Right renal cortex interstitium (tissue), 3 donors: ENCODE measurements at regions not wholly inside any gene's neighbourhood (a gene's known extent, or its start where the extent isn't known, plus 50 kb on each side); places are given as distances from the start of the nearest gene placed in this dataset.
"Not testable (repeated sequence)": the region's sequence is repeated elsewhere in the genome, so short reads cannot be mapped to it uniquely, and the experiment has no call there.

Experiments used
- DNase-seq, 3 donors: peaks; one replicate each; pipeline ENCODE4 v3.0.0-alpha.2; 2013; ENCODE audit warnings: low read depth in 3 of 3, low spot score in 2 of 3

GRCh38 chr20:47868744-47869143, 83.5 kb upstream of the SULF2 start:
- DNase-seq = no peak

DNA sequence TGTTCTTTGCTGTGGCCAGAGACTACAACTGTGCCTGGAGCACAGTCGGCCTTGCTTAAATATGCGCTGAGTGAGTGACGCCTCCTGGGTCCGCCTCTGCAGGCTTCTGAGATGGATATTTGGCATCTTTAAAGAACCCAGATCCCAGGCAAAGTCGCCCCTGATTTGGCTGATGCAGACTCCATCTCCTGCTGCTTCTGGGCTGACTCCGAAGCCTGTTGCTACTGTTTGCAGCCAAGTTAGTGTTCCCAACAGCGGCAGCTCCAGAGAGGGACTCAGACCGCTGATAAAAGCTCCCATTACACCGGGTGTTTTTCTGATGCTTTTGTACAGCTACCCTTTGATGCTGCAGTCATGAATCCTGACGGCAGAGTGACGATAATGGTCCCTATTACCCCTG, 83.0 kb upstream of the SULF2 start:
- DNase-seq = no peak

DNA sequence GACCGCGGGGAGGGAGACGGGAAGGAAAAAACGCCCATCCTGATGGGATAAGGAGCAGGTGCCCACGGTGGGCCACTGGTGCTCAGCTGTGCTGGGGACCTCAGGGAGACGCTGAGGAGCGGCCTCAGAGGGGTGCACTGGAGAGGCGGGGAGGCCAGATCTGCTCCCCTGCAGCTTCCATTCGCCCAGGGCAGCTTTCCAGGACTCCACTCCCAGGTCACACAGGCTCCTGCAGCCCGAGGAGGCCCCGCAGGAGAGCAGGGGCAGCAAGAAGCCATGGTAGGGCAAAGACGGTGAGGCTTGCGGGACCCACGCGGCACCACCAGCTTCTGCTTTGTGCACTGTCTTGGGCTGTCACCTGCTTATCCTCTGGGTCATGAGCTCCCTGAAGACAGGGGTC, 82.5 kb upstream of the SULF2 start:
- no peak for DNase-seq

DNA sequence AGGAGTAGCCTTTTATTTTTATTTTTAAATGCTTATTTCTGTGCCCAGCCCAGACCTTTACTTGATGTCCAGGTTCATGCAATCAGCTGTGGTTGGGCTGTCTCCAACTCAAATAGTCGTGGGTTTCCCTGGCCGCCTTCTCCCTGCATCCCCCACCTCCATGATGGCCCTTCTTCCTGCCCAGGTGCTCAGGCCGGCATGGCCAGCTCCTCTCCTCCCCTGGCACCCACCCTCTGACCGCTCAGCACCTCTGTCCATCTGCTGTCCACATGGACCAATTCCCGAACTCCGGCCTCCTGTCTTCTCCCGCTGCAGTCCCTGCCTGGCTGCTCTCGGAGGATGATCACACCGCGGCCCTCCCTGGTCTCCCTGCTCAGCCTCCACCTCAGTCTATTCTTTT, 81.2 kb upstream of the SULF2 start:
- DNase-seq = no peak

DNA sequence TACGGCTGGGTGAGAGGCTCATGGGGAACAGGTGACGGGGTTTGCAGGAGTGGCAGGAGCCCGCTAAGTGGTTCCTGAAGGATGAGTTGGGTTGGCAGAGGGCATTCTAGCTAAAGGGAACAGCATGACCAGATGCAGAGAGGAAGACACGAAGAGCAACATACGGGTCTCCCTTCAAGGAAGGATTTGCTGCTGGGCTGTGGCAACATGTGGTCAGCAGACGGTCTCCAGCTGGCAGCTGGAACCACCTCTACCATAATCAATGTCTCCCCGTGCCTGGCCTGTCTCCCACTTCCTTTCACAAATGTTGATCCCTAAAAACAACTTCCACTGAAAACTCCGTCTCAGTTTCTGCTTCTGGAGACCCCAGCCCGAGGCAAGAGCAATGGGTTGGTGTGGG, 80.6 kb upstream of the SULF2 start:
- DNase-seq = no peak

- no peak for DNase-seq
Observed at GRCh38 chr20:47865451-47865850, 80.2 kb upstream of the SULF2 start.

GRCh38 chr20:47863981-47864380, 78.7 kb upstream of the SULF2 start:
- DNase-seq = no peak

DNA sequence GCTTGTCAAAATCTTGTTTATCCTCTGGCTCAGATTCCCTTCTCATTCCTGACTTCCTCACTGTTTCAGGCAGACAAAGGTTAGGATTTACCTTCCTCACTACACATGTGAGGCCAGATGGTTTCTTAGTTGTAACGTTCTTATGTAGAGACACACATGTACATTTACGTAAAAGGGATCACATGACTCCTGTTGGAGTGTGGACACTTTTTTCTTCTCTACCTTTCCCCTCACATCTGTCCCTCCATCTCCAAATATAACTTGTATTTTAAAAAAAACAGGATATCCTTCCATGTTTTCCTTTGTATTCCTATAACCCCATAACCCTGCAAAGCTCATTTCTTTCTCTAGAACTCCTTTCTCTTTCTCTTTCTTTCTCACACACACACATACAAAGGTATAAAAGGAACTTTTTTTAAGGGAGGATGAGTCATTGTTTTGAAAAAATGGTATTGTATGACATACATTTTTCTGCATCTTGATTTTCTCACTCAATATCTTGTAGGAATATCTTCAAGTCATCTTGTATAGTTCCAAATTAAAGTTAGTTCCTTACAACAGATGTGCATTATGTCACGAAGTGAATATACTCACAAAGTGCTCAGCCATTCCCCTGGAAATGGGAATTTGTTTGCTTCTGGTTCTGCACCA, 78.2 kb upstream of the SULF2 start:
- DNase-seq = no peak

DNA sequence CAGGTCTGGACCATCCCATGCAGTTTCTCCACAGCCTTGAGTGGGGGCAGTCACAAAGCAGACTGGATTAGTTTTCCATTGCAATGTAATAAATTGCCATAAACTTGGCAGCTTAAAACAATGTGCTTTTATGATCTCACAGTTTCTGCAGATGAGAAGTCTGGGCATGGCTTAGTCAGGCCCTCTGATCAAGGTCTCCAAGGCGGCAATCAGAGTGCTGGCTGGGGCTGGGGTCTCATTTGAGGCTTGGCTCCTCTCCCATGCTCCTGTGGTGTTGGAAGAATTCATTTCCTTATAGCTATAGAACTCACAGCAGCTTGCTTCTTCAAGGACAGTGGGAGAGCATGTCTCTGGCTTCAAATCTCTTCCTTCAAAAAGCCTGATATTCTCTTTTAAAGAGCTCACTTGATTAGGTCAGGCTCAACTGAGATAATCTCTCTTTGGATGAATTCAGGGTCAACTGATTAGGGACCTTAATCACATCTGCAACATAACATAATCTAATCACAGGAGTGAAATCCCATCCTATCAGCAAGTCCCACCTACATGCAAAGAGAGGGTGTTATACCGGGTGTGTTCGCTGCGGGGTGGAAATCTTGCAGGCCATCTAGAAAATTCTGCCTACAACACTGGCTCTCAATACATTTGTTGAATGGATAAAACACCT, 77.4 kb upstream of the SULF2 start:
- no peak for DNase-seq

GRCh38 chr20:47861116-47861515, 75.8 kb upstream of the SULF2 start:
- no peak for DNase-seq

GRCh38 chr20:47860049-47860830, 75.0 kb upstream of the SULF2 start:
- no peak for DNase-seq

GRCh38 chr20:47859278-47859677, 74.0 kb upstream of the SULF2 start:
- DNase-seq = no peak

DNA sequence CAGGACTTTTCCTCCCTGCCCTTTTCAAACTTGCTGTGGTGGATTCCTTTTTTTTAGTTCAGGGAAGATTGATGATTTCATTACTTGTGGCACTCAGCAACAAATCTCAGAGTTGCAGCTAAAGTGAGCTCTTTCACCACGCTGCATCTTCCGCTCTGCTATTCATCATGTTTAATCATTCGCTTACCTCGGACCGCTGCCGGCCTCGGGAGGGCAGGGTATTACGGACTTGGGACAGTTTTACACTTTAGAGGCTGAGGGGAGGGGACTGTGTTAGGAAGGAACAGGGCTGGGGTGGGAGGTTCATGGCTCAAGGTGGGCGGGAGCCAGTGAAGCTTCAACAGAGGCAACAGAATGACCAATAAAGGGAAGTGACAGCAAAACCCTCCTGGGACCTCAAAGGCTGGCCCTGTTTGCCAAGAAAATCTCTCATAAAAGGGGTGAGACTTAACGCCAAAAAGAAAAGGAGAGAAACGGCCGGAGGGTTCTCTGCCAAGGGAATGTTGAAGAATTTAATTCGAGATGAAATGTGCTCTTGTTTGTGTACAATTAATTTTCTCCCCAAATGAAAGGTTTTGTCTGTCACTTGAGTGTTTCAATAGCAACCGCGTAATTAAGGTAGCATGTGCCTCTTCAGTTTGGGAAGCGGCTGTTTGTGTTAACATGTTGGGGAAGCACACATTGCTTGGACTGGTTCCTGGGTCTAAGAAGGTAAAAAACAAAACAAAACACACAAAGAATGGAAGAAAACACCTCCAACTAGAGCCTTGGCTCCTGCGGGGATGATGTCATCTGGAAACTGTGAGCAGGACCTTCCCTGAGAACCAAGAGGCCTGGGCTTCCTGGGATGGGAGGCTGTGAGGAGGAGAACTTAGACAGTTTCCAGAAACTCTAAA, 72.5 kb upstream of the SULF2 start:
- DNase-seq = peak in 2 of 3 donors; percentile 51 to 61

GRCh38 chr20:47857187-47857568, 71.9 kb upstream of the SULF2 start:
- no peak for DNase-seq

DNA sequence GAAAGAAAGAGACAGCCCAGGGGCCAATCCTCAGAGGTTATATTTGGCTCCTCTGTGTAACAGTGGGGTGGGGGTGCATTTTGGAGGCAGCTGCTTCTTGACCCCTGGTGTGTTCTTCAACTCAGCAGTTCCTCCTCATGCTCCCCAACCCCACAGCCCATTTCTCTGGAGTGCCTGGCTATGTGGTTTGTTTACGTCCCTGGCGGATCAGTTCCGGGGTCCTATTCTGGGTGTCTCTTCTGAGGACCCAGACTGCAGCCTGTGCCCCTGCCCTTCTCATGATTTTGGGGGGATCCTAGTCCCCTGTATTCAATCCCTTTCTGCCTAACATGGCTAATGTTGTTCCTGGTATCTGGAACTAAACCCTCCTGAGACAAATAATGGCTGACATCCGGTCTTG, 70.5 kb upstream of the SULF2 start:
- no peak for DNase-seq

DNA sequence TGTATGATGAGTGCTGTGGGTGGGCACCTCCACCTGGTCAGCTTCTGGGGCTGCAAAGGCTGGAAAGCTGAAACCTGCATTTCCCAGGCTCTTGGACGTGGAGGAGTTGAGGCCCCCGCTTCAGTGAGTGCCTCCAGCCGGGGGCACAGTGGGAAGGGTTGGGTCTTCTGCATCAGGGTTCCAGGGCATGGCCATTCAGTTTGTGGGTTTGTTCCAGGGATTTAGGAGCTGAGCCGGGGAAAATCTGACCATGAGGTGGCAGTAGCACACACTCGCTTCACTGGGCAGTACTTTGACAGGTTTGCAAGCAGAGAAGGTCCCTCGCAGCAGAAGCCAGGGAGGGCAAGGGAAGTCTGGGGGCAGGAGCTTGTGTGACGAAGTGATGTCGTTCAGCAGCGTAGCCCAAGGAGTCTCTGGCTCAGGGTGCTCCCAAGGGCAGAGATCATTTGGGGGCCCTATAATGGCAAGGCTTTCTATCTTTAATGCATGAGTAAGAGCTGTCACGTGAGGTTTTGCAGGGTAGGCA, 69.5 kb upstream of the SULF2 start:
- no peak for DNase-seq

- no peak for DNase-seq
Observed at GRCh38 chr20:47851774-47852173, 66.5 kb upstream of the SULF2 start.

DNA sequence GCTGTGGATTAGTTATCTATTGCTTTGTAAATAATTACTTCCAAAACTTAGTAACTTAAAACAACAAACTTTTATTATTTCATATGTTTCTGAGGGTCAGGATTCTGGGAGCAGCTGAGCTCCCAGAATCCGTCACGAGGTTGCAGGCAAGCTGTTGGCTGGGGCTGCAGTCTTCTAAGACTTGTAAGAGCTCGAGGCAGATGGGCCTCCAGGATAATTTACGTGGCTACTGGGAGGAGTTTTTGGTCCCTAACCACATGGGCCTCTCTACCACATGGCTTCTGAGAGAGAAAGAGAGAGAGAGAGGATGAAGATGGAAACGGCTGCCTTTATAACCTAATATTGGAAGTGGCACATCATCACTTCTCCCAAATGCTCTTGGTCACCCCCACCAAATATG, 64.9 kb upstream of the SULF2 start:
- no peak for DNase-seq

DNA sequence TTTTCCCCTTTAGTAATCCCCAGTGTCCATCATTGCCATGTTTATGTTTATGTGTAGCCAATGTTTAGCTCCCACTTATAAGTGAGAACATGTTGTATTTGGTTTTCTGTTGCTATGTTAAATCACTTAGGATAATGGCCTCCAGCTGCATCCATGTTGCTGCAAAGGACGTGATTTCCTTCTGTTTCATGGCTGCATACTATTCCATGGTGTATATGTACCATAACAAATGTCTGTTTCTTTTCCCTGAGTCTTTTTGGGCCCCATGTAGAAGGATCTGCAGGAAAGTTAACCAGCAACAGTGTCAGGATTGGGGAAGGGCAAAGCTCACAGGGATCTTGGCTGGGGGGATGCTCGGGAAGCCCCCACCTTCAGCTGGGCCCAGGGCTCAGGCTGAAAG, 64.3 kb upstream of the SULF2 start:
- DNase-seq = no peak

DNA sequence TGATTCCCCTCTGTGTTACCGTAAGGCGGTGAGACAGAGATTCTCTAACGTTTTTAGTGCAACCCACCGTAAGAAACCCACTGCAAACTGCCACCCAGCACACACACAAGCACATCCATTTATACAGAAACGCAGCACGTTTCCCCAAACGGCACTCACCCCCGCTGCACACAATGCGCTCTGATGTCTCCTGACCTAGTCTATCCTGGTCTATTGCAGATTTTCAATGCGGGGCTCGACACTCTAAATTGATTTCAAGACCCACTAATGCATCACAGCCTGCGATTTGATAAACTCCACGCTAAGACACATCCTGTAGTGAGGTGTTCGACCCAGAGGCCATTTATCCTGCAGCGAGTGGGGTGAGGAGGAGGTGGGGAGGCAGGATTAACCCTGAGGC, 63.7 kb upstream of the SULF2 start:
- no peak for DNase-seq

- not testable (repeated sequence) for DNase-seq
Observed at GRCh38 chr20:47848534-47848933, 63.3 kb upstream of the SULF2 start.
